IMR-90 (cell line): ENCODE measurements at regions not wholly inside any gene's neighbourhood (a gene's known extent, or its start where the extent isn't known, plus 50 kb on each side); places are given as distances from the start of the nearest gene placed in this dataset.

Experiments used
- ATAC-seq: fragments of 200-7000 bp; cut with Tn5 transposase; 2 replicates; pipeline ENCODE4 v1.9.1; 2020; ENCODE audit warnings: low read depth, mild to moderate bottlenecking, moderate library complexity
- BruUV-seq: library from RNA; stranded (reverse); fragments of 400-500 nt; replicated peaks from 2 replicates; lab custom pipeline; 2021; lab: Mats Ljungman, UMichigan
- CTCF ChIA-PET: fragments of 300-600 bp; formaldehyde crosslinking; extraction: SDS; loops from one replicate; lab custom pipeline; 2021; ENCODE audit warnings: antibody characterized with exemption; lab: Yijun Ruan, JAX
- POLR2A ChIA-PET: fragments of 300-600 bp; sonication (Branson Sonifier 250); formaldehyde crosslinking; loops from one replicate; lab custom pipeline; 2022; ENCODE audit warnings: antibody characterized with exemption; ENCODE audit not compliant: unreplicated experiment; lab: Charles Lee
- DNase-seq: peaks from one replicate; pipeline ENCODE4 v3.0.0; 2013
- H2AFZ ChIP-seq: replicated peaks from 2 replicates; pipeline ENCODE3; 2013; ENCODE audit warnings: low read length, mild to moderate bottlenecking; ENCODE audit not compliant: poor library complexity
- H2AK5ac ChIP-seq: 2 replicates; pipeline ENCODE4 v1.6.1; 2013; ENCODE audit warnings: low read depth, low read length, inconsistent platforms
- H2AK9ac ChIP-seq: replicated peaks from 2 replicates; pipeline ENCODE3; 2013; ENCODE audit warnings: mild to moderate bottlenecking, low read depth, low read length, moderate library complexity; ENCODE audit not compliant: poor library complexity
- H2BK120ac ChIP-seq: 2 replicates; pipeline ENCODE4 v1.6.1; 2013; ENCODE audit warnings: low read depth, low read length, inconsistent platforms
- H2BK15ac ChIP-seq: 3 replicates; pipeline ENCODE4 v1.6.1; 2013; ENCODE audit warnings: low read depth, low read length, inconsistent platforms
- H2BK20ac ChIP-seq: 2 replicates; pipeline ENCODE4 v1.6.1; 2013; ENCODE audit warnings: low read depth, mild to moderate bottlenecking, inconsistent platforms, low read length, moderate library complexity
- H2BK5ac ChIP-seq: 2 replicates; pipeline ENCODE4 v1.6.1; 2013; ENCODE audit warnings: mild to moderate bottlenecking, low read depth, low read length, inconsistent platforms; ENCODE audit not compliant: poor library complexity, severe bottlenecking
- H3K14ac ChIP-seq: replicated peaks from 2 replicates; pipeline ENCODE4 v1.6.1; 2013; ENCODE audit warnings: low read depth, low read length, inconsistent platforms
- H3K18ac ChIP-seq: 2 replicates; pipeline ENCODE4 v1.6.1; 2013; ENCODE audit warnings: low read depth, low read length, control low read depth
- H3K23ac ChIP-seq: 2 replicates; pipeline ENCODE4 v1.6.1; 2013; ENCODE audit warnings: low read depth, low read length, inconsistent platforms
- H3K27ac ChIP-seq: 2 replicates; pipeline ENCODE4 v1.5.1; 2013; ENCODE audit warnings: mild to moderate bottlenecking, control low read depth, low read length; ENCODE audit not compliant: insufficient read depth
- H3K27me3 ChIP-seq: 2 replicates; pipeline ENCODE4 v1.6.1; 2013; ENCODE audit warnings: low read length; ENCODE audit not compliant: control insufficient read depth, insufficient read depth
- H3K36me3 ChIP-seq: 2 replicates; pipeline ENCODE4 v1.6.1; 2013; ENCODE audit warnings: low read length, mixed read lengths; ENCODE audit not compliant: control insufficient read depth, insufficient read depth
- H3K4ac ChIP-seq: 2 replicates; pipeline ENCODE4 v1.6.1; 2013; ENCODE audit warnings: low read depth, low read length, inconsistent platforms
- H3K4me1 ChIP-seq: 2 replicates; pipeline ENCODE4 v1.6.1; 2013; ENCODE audit warnings: low read length, mixed read lengths; ENCODE audit not compliant: control insufficient read depth, insufficient read depth
- H3K4me2 ChIP-seq: 2 replicates; pipeline ENCODE4 v1.6.1; 2013; ENCODE audit warnings: low read depth, mild to moderate bottlenecking, control low read depth, low read length, moderate library complexity
- H3K4me3 ChIP-seq: 2 replicates; pipeline ENCODE4 v1.5.1; 2013; ENCODE audit warnings: low read depth, mild to moderate bottlenecking, control low read depth, low read length, moderate library complexity; ENCODE audit not compliant: insufficient read depth
- H3K56ac ChIP-seq: 2 replicates; pipeline ENCODE4 v1.6.1; 2013; ENCODE audit warnings: low read length, inconsistent platforms; ENCODE audit not compliant: insufficient read depth; ENCODE audit errors: extremely low read depth
- H3K79me1 ChIP-seq, 2 experiments: 2 replicates each; pipeline ENCODE4 v1.6.1; 2013; ENCODE audit warnings: low read length in 2 of 2, inconsistent platforms in 1 of 2, low read depth in 1 of 2
- H3K9ac ChIP-seq: 2 replicates; pipeline ENCODE4 v1.6.1; 2013; ENCODE audit warnings: low read depth, low read length, control low read depth
- H3K9me1 ChIP-seq: 2 replicates; pipeline ENCODE4 v1.6.1; 2013; ENCODE audit warnings: low read length, inconsistent platforms; ENCODE audit not compliant: insufficient read depth
- H3K9me3 ChIP-seq: 2 replicates; pipeline ENCODE4 v1.6.1; 2013; ENCODE audit warnings: low read length; ENCODE audit not compliant: control insufficient read depth, insufficient read depth
- H4K20me1 ChIP-seq: 2 replicates; pipeline ENCODE4 v1.6.1; 2013; ENCODE audit warnings: low read length, inconsistent platforms; ENCODE audit not compliant: insufficient read depth
- H4K5ac ChIP-seq: 2 replicates; pipeline ENCODE4 v1.6.1; 2013; ENCODE audit warnings: mild to moderate bottlenecking, low read depth, low read length, control low read depth
- H4K8ac ChIP-seq, 2 experiments: 2 replicates each; pipeline ENCODE4 v1.6.1; 2013; ENCODE audit warnings: low read depth in 2 of 2, low read length in 2 of 2, control low read depth in 1 of 2, inconsistent platforms in 1 of 2
- H4K91ac ChIP-seq: 2 replicates; pipeline ENCODE4 v1.6.1; 2013; ENCODE audit warnings: low read depth, low read length, inconsistent platforms; ENCODE audit not compliant: insufficient read depth
- BHLHE40 ChIP-seq: fragments of 150-350 bp; IDR thresholded peaks from 2 replicates; pipeline ENCODE4 v1.6.1; 2016; ENCODE audit warnings: mild to moderate bottlenecking, low read depth, low read length
- CEBPB ChIP-seq: IDR thresholded peaks from 2 replicates; pipeline ENCODE4 v1.6.1; 2012; ENCODE audit warnings: low read depth, low read length, improper control_type of control experiment
- CHD1 ChIP-seq: IDR thresholded peaks from 2 replicates; pipeline ENCODE4 v1.6.1; 2012; ENCODE audit warnings: low read depth, low read length, improper control_type of control experiment
- CTCF ChIP-seq: conservative IDR thresholded peaks from 2 replicates; pipeline ENCODE4 v1.5.1; 2012; ENCODE audit warnings: mild to moderate bottlenecking, low read depth, low read length, improper control_type of control experiment
- ELK1 ChIP-seq: fragments of 150-350 bp; IDR thresholded peaks from 2 replicates; pipeline ENCODE4 v1.6.1; 2016; ENCODE audit warnings: low read depth, mild to moderate bottlenecking, low read length, moderate library complexity, borderline replicate concordance
- FOS ChIP-seq: fragments of 150-350 bp; IDR thresholded peaks from 2 replicates; pipeline ENCODE4 v1.6.1; 2016; ENCODE audit warnings: low read depth, low read length
- MAFK ChIP-seq: IDR thresholded peaks from 2 replicates; pipeline ENCODE4 v1.6.1; 2012; ENCODE audit warnings: low read depth, low read length, improper control_type of control experiment
- RCOR1 ChIP-seq: IDR thresholded peaks from 2 replicates; pipeline ENCODE4 v1.6.1; 2012; ENCODE audit warnings: mild to moderate bottlenecking, low read length, improper control_type of control experiment; ENCODE audit not compliant: insufficient replicate concordance
- RFX5 ChIP-seq: IDR thresholded peaks from 2 replicates; pipeline ENCODE4 v1.8.0; 2012; ENCODE audit warnings: low read depth, mild to moderate bottlenecking, low read length, moderate library complexity
- WGBS, 2 experiments: methylation state at CpG; one replicate each; pipeline versions ENCODE4 v1.1.5 to v1.1.7; 2013; ENCODE audit warnings: missing lambda C conversion rate in 2 of 2; ENCODE audit not compliant: insufficient read length in 1 of 2; ENCODE audit errors: extremely low coverage in 2 of 2; 5-methylcytosine and 5-hydroxymethylcytosine counted together
- dilution Hi-C: fragments of 300-500 bp; cut with HindIII; formaldehyde crosslinking; loops from one replicate; pipeline ENCODE4 v1.14.3; 2018; ENCODE audit warnings: low sequenced_read_pairs; ENCODE audit not compliant: unreplicated experiment
- in situ Hi-C: fragments of 300-500 bp; cut with MboI; formaldehyde crosslinking; loops from 3 replicates; pipeline ENCODE4 v1.14.3; 2019; ENCODE audit warnings: low sequenced_read_pairs, inconsistent platforms, mixed read lengths
- intact Hi-C: fragments of 100-400 bp; cut with micrococcal nuclease; formaldehyde crosslinking; loops from 2 replicates; pipeline ENCODE4 v1.10.0; 2022

- no peak for TF ChIP-seq CTCF
Measured at GRCh38 chr20:6595704-6596103, 171.8 kb upstream of the BMP2 start (continued).

- Histone ChIP-seq H3K9me1 (no peaks in the 10 kb centered on the region; the same call in 1 of the 2 replicates), H3K9me3 (no peaks in the 10 kb centered on the region), H3K14ac (no peak overlapping the region), H3K4me1 (peaks cover 13% of the 10 kb centered on the region), H3K27ac (no peak overlapping the region), H4K8ac (no peak overlapping the region), H3K56ac (no peak overlapping the region), H2AFZ (no peak overlapping the region), H3K79me1 (no peaks in the 10 kb centered on the region), H3K4me2 (no peak overlapping the region), H3K4ac (no peak overlapping the region), H4K20me1 (no peaks in the 10 kb centered on the region), H2BK20ac (no peak overlapping the region; the same call in none of the 2 replicates), H2AK5ac (no peak overlapping the region), H3K36me3 (no peaks in the 10 kb centered on the region), H2BK15ac (no peak overlapping the region), H3K18ac (no peak overlapping the region), H2BK5ac (no peak overlapping the region), H3K27me3 (no peaks in the 10 kb centered on the region), H2AK9ac (no peak overlapping the region), H3K9ac (no peak overlapping the region), H3K23ac (no peak overlapping the region), H3K4me3 (no peak overlapping the region), H2BK120ac (0 out of 2 replicates have a peak overlapping the region, but pooled peaks have one; percentile 12), H4K5ac (no peak overlapping the region), H4K91ac (no peak overlapping the region)
- intact Hi-C loops, result no loop called here
- ChIA-PET CTCF (no interaction called here), POLR2A (no interaction called here)
- WGBS, 2 experiments, result no CpG with 5 or more reads among the region's 8 CpGs
- in situ Hi-C loops, result no loop called here
- ATAC-seq, result peak; percentile 73
- dilution Hi-C loops, result no loop called here
- BruUV-seq, result no TSS peak
- DNase-seq, result peak; percentile 77
- TF ChIP-seq CEBPB, result peak; percentile 51; the same call in 1 of the 2 replicates
- no peak for TF ChIP-seq RFX5
- no peak for TF ChIP-seq CTCF
- no peak for TF ChIP-seq CHD1
- TF ChIP-seq FOS, result peak; percentile 48; the same call in 1 of the 2 replicates
- no peak for TF ChIP-seq MAFK
- TF ChIP-seq BHLHE40, result peak; percentile 83
- no peak for TF ChIP-seq ELK1
- TF ChIP-seq RCOR1, result no peak
Measured at GRCh38 chr20:6590891-6591637, 176.4 kb upstream of the BMP2 start.
